TTC549 (cell line): ENCODE measurements at regions not wholly inside any gene's neighbourhood (a gene's known extent, or its start where the extent isn't known, plus 50 kb on each side); places are given as distances from the start of the nearest gene placed in this dataset.

Experiments
- FAIRE-seq: peaks from 2 replicates; lab custom pipeline; 2012; peaks lifted over from hg19 to GRCh38; lab: Jason Lieb, UNC

- no peak for FAIRE-seq
Observed at GRCh38 chr13:106433066-106433465, 102.4 kb downstream of the EFNB2 start.

- FAIRE-seq, result no peak
Observed at GRCh38 chr13:106432636-106433035, 102.8 kb downstream of the EFNB2 start.

- FAIRE-seq, result no peak
Observed at GRCh38 chr13:106426909-106427308, 108.6 kb downstream of the EFNB2 start.

- no peak for FAIRE-seq
Observed at GRCh38 chr13:106425661-106426060, 109.8 kb downstream of the EFNB2 start.

- no peak for FAIRE-seq
Observed at GRCh38 chr13:106424805-106425204, 110.7 kb downstream of the EFNB2 start.

- FAIRE-seq, result no peak
Observed at GRCh38 chr13:106423530-106423929, 111.9 kb downstream of the EFNB2 start.

GRCh38 chr13:106418556-106418955, 116.9 kb downstream of the EFNB2 start:
- FAIRE-seq, result no peak

GRCh38 chr13:106417467-106418110, 117.9 kb downstream of the EFNB2 start:
- FAIRE-seq, result no peak

- FAIRE-seq, result no peak
Observed at GRCh38 chr13:106416645-106417044, 118.8 kb downstream of the EFNB2 start.

GRCh38 chr13:106415971-106416370, 119.5 kb downstream of the EFNB2 start:
- FAIRE-seq, result no peak

GRCh38 chr13:106415442-106415841, 120.0 kb downstream of the EFNB2 start:
- no peak for FAIRE-seq

- no peak for FAIRE-seq
Observed at GRCh38 chr13:106407338-106407737, 128.1 kb downstream of the EFNB2 start.

- no peak for FAIRE-seq
Observed at GRCh38 chr13:106405731-106406130, 129.7 kb downstream of the EFNB2 start.

GRCh38 chr13:106403280-106403679, 132.2 kb downstream of the EFNB2 start:
- no peak for FAIRE-seq

GRCh38 chr13:106402866-106403265, 132.6 kb downstream of the EFNB2 start:
- no peak for FAIRE-seq

- no peak for FAIRE-seq
Observed at GRCh38 chr13:106401081-106401480, 134.4 kb downstream of the EFNB2 start.

- FAIRE-seq, result no peak
Observed at GRCh38 chr13:106400289-106400688, 135.2 kb downstream of the EFNB2 start.

GRCh38 chr13:106398289-106398688, 137.2 kb downstream of the EFNB2 start:
- no peak for FAIRE-seq

- FAIRE-seq, result no peak
Observed at GRCh38 chr13:106393776-106394175, 141.7 kb downstream of the EFNB2 start.

- FAIRE-seq, result no peak
Observed at GRCh38 chr13:106391681-106392080, 143.8 kb downstream of the EFNB2 start.

GRCh38 chr13:106391271-106391670, 144.2 kb downstream of the EFNB2 start:
- no peak for FAIRE-seq

- no peak for FAIRE-seq
Observed at GRCh38 chr13:106390367-106390766, 145.1 kb downstream of the EFNB2 start.

- FAIRE-seq, result no peak
Observed at GRCh38 chr13:106385654-106386053, 149.8 kb downstream of the EFNB2 start.

GRCh38 chr13:106384516-106384915, 150.9 kb downstream of the EFNB2 start:
- no peak for FAIRE-seq

GRCh38 chr13:106383791-106384190, 151.7 kb downstream of the EFNB2 start:
- no peak for FAIRE-seq
